Fibroblast of skin of abdomen (primary cell): ENCODE measurements at regions not wholly inside any gene's neighbourhood (a gene's known extent, or its start where the extent isn't known, plus 50 kb on each side); places are given as distances from the start of the nearest gene placed in this dataset.
A peak's percentile ranks its signal among the peaks of the same experiment; 100 is the strongest.
"Not testable (repeated sequence)": the region's sequence is repeated elsewhere in the genome, so short reads cannot be mapped to it uniquely, and the experiment has no call there.

Experiments used
- DNase-seq: peaks from one replicate; pipeline ENCODE4 v3.0.0-alpha.2; 2013

DNA sequence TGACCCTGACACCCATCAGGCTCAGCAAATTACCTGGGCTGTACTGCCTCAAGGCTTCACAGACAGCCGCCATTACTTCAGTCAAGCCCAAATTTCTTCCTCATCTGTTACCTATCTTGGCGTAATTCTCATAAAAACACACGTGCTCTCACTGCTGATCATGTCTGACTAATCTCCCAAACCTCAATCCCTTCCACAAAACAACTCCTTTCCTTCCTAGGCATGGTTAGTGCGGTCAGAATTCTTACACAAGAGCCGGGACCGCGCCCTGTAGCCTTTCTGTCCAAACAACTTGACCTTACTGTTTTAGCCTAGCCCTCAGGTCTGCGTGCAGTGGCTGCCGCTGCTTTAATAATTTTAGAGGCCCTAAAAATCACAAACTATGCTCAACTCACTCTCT is 828.2 kb downstream of the LTN1 start:
- not testable (repeated sequence) for DNase-seq

DNA sequence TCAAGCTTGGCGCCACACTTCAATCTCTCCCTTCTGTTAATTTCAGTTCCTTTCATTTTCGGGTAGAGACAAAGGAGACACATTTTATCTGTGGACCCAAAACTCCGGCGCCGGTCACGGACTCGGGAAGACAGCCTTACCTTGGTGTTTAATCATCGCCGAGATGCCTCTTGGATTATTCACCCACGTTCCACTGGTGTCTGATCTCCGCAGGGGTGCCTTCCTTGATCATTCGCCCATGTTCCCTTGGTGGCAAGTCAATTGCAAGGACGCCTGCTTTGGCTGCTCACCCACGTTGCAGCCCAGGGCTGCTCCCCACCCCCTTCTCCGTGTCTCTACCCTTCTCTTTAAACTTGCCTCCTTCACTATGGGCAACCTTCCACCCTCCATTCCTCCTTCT is 830.6 kb downstream of the LTN1 start:
- DNase-seq: not testable (repeated sequence)

DNA sequence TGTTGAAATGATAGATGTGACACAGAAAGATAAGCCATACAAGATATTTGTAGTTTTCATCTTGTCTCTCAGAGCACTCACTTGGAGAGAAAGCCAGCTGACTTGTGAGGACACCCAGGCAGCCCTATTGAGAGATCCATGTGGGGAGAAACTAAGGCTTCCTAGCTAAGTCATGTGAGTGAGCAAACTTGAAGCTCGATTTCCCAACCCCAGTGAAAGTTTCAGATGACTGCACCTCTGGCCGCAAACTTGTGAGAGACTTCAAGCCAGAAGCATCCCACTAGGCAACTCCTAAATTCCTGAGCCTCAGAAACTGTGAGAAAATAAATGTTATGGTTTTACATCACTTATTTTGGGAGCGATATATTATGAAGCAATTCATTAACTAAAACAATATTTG is 832.3 kb downstream of the LTN1 start:
- DNase-seq: no peak

- DNase-seq: no peak
These were observed 833.3 kb downstream of the LTN1 start for GRCh38 chr21:28159396-28159795.

DNA sequence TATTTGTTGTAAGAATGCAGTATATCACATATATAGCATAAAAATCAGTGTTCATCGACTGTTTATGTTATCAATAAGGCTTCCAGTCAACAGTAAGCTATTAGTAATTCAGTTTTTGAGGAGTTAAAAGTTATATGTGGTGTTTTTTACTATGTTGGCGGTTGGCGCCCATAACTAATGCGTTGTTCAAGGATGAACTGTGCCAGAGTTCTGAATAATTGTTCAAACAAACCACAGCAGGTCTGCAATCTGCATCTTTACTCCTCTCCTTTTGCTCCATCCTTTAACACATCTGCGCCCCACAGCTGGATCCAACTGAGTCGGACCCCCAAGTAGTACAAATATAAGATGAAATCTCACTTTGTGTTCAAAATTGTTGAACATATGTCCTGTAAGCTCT is 836.1 kb downstream of the LTN1 start:
- no peak for DNase-seq

- DNase-seq: no peak
These were observed 838.6 kb downstream of the LTN1 start for GRCh38 chr21:28154121-28154520.

DNA sequence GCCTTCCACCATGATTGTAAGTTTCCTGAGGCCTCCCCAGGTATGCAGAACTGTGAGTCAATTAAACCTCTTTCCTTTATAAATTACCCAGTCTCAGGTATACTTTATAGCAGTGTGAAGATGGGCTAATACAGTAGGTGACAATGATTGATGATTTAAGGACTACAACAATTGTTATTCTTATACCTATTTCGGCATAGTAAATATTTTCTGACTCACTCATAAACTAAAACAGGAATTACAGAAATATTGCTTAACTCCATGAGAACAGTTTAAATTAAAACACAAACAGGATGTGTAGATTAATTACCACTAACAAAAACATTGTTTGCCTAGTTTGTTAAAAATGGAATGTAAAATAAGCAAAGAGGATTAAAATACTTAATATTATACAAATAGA is 839.9 kb downstream of the LTN1 start:
- no peak for DNase-seq

GRCh38 chr21:28151758-28152157 is 840.9 kb downstream of the LTN1 start:
- DNase-seq: no peak

- no peak for DNase-seq
These were observed 841.9 kb downstream of the LTN1 start for GRCh38 chr21:28150778-28151177.

DNA sequence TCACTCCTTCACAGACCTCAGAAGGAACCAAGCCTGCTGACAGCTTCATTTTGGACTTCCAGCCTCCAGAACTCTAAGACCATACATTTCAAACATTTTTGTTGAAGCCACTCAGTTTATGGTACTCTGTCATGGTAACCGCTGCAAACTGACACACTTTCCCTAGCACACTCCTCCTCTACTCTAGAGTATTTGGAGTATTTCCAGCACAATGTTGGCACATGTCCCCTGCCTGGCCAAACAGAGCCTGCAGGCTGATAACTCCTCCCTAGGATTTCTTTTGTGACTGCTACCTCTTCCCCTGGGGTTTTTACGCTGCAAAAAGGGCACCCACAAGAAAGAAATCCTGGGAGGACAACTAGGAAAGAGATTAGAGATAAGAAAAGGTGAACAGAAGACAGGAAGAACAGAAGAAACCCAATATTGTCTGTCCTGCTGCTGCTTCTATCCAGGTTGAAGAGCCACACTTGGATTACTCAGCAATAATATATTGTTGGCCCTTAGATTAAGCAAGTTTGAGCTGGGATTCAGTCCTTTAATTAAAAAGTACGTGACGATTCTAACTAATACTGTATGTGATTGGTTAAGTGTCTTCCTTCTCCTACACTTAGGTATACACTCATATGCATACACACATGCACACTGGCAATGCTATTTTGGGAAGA is 844.1 kb downstream of the LTN1 start:
- peak; percentile 18 for DNase-seq

- DNase-seq: no peak
These were observed 848.0 kb downstream of the LTN1 start for GRCh38 chr21:28144653-28145052.

DNA sequence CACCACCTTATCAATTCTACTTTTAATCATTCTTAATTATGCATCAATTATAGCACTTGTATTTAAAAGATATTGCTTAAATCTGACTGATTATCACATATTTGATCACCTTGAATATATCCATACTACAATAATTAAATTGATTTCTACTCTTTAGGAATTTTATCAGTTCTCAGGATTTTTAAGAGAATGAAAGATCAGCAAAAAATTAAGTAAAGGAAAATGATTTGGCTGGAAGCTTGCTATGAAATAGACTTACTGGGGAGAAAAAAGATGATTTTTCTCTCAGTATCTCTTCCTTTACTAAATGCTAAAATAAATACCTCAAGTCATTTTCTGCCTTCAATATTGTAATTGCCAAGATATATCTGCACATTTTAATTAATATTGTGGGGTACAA is 848.6 kb downstream of the LTN1 start:
- DNase-seq: no peak

DNA sequence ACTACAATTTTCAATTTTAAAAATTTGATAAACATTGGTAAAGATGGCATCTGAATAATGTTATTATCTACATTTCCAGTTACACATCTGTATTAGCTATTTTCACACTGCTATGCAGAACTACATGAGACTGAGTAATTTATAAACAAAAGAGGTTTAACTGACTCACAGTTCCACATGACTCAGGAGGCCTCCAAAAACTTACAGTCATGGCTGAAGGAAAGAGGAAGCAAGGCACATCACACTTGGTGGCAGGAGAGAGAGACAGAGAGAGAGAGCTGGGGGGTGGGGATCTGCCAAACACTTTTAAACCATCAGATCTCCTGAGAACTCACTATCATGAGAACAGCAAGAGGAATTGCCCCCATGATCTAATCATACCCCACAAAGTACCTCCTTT is 850.0 kb downstream of the LTN1 start:
- DNase-seq: peak; percentile 77

DNA sequence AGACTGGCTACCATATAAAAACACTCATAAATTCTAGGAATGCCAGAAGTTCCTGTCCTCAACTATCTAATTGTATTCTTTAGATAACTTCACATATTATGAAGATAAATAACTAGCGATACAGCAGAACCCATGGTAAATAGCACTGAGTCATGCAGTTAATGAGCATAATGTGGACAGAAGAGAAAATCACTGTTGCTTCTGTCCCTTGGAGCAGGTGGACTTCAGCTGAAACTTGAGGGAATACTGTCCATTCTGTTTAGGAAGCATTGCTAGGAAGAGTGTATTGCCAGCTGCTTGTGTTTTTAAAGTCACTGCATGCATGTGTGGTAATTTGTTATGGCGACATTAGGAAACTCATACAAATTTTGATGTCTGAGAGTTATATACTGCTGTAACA is 854.4 kb downstream of the LTN1 start:
- DNase-seq: peak; percentile 27

DNA sequence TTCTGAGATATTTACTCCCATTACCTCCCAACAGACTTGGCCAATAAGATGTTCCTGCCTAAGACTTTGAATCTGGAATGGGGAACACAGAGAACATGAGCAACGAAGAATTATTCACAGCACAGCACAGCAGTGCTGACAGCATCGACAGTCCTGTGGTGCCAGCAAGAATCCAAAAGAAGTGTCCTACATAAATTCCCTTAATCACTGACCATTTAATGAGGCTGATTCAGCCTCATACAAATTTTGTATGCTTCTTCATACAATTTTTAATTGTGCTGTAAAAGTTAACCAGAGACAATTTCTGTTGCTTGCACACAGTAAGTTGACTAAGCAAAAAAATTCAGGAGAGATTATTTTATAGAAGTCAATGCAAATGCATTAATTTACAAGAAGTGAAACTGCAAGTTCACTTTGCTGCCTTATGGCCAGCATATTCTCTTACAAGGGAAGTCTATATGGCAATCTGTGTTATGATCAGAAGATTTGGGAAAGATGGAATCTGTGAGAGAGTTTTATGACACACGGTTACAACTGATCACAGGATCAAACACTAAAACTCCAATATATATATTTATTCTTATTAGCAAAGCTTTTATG is 855.9 kb downstream of the LTN1 start:
- DNase-seq: peak; percentile 34

DNA sequence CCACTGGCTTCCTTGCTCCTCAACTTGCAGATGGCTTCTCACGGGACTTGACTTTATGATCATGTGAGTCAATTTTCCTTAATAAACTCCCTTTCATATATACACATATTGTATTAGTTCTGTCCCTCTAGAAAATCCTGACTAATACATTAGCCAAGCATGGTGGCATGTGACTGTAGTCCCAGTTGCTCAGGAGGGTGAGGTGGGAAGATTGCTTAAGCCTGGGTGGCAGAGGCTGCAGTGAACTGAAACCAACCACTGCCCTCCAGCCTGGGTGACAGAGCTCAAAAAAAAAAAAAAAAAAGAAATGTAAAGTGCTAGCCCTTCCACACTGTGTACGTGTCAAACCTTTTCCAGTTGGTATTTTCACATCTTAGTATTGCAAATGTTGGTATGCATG is 857.0 kb downstream of the LTN1 start:
- DNase-seq: no peak

DNA sequence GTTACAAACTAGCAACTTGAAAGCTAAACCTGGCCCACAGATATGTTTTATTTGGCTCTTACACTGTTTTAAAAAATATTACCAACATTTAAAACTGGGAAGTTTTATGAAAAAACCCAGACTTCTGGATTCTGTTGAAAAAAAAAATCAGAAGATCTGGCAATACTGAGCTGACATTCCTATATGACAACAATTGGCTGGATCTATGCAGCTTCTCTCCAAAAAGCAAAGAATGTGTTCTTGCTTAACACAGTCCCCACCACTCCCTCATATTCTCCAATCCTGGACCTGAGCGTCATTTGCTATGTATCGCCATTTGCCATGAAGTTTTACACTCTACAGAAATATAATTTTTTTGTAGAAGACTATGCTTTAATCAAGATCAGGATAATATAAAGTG is 859.6 kb downstream of the LTN1 start:
- DNase-seq: no peak

- DNase-seq: peak; percentile 44
These were observed 860.0 kb downstream of the LTN1 start for GRCh38 chr21:28132713-28133112.

DNA sequence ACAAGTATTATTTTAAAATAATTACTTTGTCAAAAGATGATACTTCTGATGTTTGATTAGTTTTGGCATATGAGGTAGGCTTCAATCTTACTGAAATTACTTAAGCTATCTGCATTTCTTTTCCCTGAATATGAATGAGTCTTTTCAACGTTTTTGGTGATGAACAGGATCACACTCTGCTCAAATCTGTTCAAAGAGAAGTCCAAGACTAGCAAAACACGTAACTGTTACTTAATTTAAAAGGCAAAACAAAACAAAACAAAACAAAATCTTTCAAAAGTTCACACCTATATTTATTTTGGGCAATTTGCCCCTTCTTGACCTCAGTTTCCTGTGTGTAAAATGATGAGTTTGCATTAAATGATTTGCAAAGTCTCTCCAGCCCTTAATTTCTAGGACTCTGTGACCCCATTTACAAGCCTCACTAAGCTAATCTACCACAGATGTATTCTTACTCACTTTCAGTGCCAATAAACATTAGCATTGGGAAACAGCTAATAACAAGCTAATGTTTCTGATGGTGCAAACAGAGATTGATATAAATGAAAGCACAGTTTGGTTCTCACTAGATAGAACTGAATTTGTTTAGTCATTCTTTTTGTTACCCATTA is 865.4 kb downstream of the LTN1 start:
- DNase-seq: peak; percentile 10

GRCh38 chr21:28126521-28127174 is 866.0 kb downstream of the LTN1 start:
- DNase-seq: no peak

DNA sequence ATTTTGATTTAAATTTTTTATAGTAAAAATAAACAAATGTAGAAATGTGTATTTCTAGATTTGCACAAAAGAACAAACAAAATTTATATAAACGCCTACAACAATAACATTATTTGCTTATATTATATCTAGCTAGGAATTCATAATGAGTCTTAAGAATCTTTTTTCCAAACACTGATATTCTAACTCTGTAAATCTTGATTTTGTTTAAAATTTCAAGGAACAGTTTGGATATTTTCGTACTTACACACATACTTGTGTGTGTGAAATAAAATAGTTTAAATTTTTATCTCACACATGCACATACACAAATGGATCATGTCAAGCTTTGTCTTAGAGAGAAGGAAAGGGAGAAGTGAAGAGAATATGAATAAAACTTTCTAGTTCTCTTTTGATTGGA is 868.1 kb downstream of the LTN1 start:
- no peak for DNase-seq

DNA sequence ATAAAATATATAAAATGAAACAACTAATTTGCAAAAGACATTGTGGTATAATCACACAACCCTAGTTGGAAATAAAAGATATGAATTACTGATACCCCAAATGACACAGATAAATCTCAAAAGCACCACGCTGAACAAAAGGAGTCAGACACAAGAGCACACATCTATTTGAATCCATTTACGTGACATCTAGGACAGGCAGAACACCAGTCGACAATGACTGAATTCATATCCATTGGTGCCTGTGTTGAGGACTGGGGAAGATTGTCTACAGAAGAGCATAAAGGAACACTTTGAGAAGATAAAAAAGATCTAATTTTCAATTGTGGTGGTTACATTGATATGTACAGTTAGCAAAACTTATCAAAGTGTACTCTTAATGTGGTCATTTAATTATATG is 874.1 kb downstream of the LTN1 start:
- no peak for DNase-seq

DNA sequence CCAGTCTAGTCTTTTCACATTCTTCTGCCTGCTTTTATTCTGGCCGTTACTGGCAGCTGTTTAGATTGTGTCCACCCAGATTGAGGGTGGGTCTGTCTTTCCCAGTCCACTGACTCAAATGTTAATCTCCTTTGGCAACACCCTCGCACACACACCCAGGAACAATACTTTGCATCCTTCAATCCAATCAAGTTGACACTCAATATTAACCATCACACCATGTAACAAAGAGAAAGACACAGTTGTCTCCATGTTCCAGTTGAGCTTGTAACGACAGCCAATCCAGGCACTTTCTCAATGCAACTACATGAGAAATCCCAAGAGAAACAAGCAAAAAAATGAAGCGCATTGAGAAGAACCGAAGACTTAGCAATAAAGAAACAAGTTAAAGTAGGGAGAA is 877.7 kb downstream of the LTN1 start:
- not testable (repeated sequence) for DNase-seq

GRCh38 chr21:28113718-28114117 is 879.0 kb downstream of the LTN1 start:
- DNase-seq: no peak
